Neural cell (in vitro differentiated cells): ENCODE measurements at regions not wholly inside any gene's neighbourhood (a gene's known extent, or its start where the extent isn't known, plus 50 kb on each side); places are given as distances from the start of the nearest gene placed in this dataset.
"Not testable (repeated sequence)": the region's sequence is repeated elsewhere in the genome, so short reads cannot be mapped to it uniquely, and the experiment has no call there.

Experiments used
- H2AFZ ChIP-seq: fragments of 200-600, 300-800 bp; sonication (generic), shearing (Covaris generic); 2 replicates; pipeline ENCODE4 v1.6.0; 2014; ENCODE audit warnings: low read depth, mild to moderate bottlenecking, antibody characterized with exemption, low read length, moderate library complexity
- H3F3A ChIP-seq: fragments of 200-600 bp; shearing (Covaris generic); 2 replicates; pipeline ENCODE4 v1.6.1; 2016; ENCODE audit warnings: mild to moderate bottlenecking, moderate library complexity, mixed read lengths, antibody characterized with exemption, low read length; ENCODE audit not compliant: insufficient read depth, poor library complexity, severe bottlenecking
- H3K27ac ChIP-seq: fragments of 200-600, 300-800 bp; sonication (generic), shearing (Covaris generic); 2 replicates; pipeline ENCODE4 v1.5.1; 2014; ENCODE audit warnings: mild to moderate bottlenecking, low read length, moderate library complexity
- H3K27me3 ChIP-seq: fragments of 300-800, 200-600 bp; sonication (generic), shearing (Covaris generic); 2 replicates; pipeline ENCODE4 v1.6.0; 2014; ENCODE audit warnings: mild to moderate bottlenecking, low read depth, low read length, moderate library complexity; ENCODE audit not compliant: insufficient read depth
- H3K36me3 ChIP-seq: fragments of 300-800, 200-600 bp; sonication (generic), shearing (Covaris generic); 2 replicates; pipeline ENCODE4 v1.5.1; 2014; ENCODE audit warnings: mild to moderate bottlenecking, antibody characterized with exemption, low read length, moderate library complexity; ENCODE audit not compliant: insufficient read depth
- H3K4me2 ChIP-seq: fragments of 300-800, 200-600 bp; sonication (generic), shearing (Covaris generic); 2 replicates; pipeline ENCODE4 v1.6.0; 2014; ENCODE audit warnings: mild to moderate bottlenecking, low read length
- H3K4me3 ChIP-seq: fragments of 300-800, 200-600 bp; sonication (generic), shearing (Covaris generic); 2 replicates; pipeline ENCODE4 v1.5.1; 2014; ENCODE audit warnings: mild to moderate bottlenecking, low read length, moderate library complexity
- H3K79me2 ChIP-seq: fragments of 200-600 bp; shearing (Covaris generic); replicated peaks from 2 replicates; pipeline ENCODE4 v1.6.0; 2014; ENCODE audit warnings: mild to moderate bottlenecking, low read length, moderate library complexity; ENCODE audit not compliant: insufficient read depth
- H3K9ac ChIP-seq: fragments of 300-800, 200-600 bp; sonication (generic), shearing (Covaris generic); 2 replicates; pipeline ENCODE4 v1.6.1; 2016; ENCODE audit warnings: mild to moderate bottlenecking, low read length, mixed read lengths
- H3K9me2 ChIP-seq: fragments of 200-600 bp; shearing (Covaris generic); 2 replicates; pipeline ENCODE4 v1.6.1; 2016; ENCODE audit warnings: mild to moderate bottlenecking, low read length, mixed read lengths; ENCODE audit not compliant: insufficient read depth
- H3K9me3 ChIP-seq: fragments of 200-600, 300-800 bp; sonication (generic), shearing (Covaris generic); 2 replicates; pipeline ENCODE4 v1.6.1; 2016; ENCODE audit warnings: mild to moderate bottlenecking, mixed run types, low read length, moderate library complexity, mixed read lengths
- H4K20me1 ChIP-seq: fragments of 200-600 bp; shearing (Covaris generic); 2 replicates; pipeline ENCODE4 v1.6.1; 2016; ENCODE audit warnings: mild to moderate bottlenecking, mixed run types; ENCODE audit not compliant: insufficient read depth
- EP300 ChIP-seq: fragments of 450-650 bp; conservative IDR thresholded peaks from 2 replicates; pipeline ENCODE4 v1.6.1; 2014; ENCODE audit warnings: antibody characterized with exemption, mild to moderate bottlenecking, moderate library complexity; ENCODE audit not compliant: poor library complexity, severe bottlenecking
- EZH2 ChIP-seq: fragments of 200-600, 300-800 bp; shearing (Covaris generic), sonication (generic); IDR thresholded peaks from 2 replicates; pipeline ENCODE4 v1.6.1; 2014; ENCODE audit warnings: antibody characterized with exemption, low read length, borderline replicate concordance, mild to moderate bottlenecking; ENCODE audit not compliant: insufficient read depth, poor library complexity, severe bottlenecking
- MXI1 ChIP-seq: fragments of 450-650 bp; conservative IDR thresholded peaks from 2 replicates; pipeline ENCODE4 v1.6.1; 2014; ENCODE audit warnings: antibody characterized with exemption, mild to moderate bottlenecking; ENCODE audit not compliant: poor library complexity, severe bottlenecking
- POLR2AphosphoS5 ChIP-seq: IDR thresholded peaks from 2 replicates; pipeline ENCODE4 v1.6.1; 2012
- RAD21 ChIP-seq: fragments of 450-650 bp; conservative IDR thresholded peaks from 2 replicates; pipeline ENCODE4 v1.6.1; 2014; ENCODE audit warnings: antibody characterized with exemption, mild to moderate bottlenecking, moderate library complexity
- REST ChIP-seq: IDR thresholded peaks from 2 replicates; pipeline ENCODE4 v1.6.1; 2012; ENCODE audit warnings: borderline replicate concordance
- SMC3 ChIP-seq: fragments of 450-650 bp; conservative IDR thresholded peaks from 2 replicates; pipeline ENCODE4 v1.6.1; 2014; ENCODE audit warnings: antibody characterized with exemption, mild to moderate bottlenecking, moderate library complexity; ENCODE audit not compliant: poor library complexity
- TAF1 ChIP-seq: IDR thresholded peaks from 2 replicates; pipeline ENCODE4 v1.6.1; 2012; ENCODE audit warnings: low read depth
- TF ChIP-seq, protein P1 (sequence below): fragments of 450-650 bp; IDR thresholded peaks from 2 replicates; pipeline ENCODE4 v1.5.1; 2014; ENCODE audit warnings: antibody characterized with exemption, mild to moderate bottlenecking, moderate library complexity; ENCODE audit not compliant: poor library complexity, severe bottlenecking

- no peaks in the 10 kb centered on the region for H4K20me1 ChIP-seq
- no peaks in the 10 kb centered on the region for H3K27me3 ChIP-seq
Observed at GRCh38 chr6:115058414-115059211, 715.8 kb upstream of the HS3ST5 start.

DNA sequence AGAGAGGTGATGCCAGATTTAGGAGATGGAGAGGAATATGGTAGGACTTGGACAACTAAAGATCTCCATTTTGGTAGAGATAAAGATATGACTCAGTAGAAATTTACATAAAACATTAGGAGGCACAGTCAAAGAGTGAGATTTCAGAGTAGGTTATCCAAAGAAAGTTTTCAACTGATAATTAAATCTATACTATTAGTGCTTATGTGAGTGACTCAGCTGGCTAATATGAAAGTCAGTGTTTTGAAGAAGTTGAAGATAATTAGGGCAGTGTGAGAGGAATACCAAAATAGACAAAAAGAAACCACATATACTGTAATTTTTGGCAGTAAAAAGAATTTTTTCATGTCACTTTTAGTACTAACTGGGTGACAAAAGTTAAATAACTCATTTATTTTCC lies 712.8 kb upstream of the HS3ST5 start:
- Histone ChIP-seq H3K36me3 (no peaks in the 10 kb centered on the region), H3F3A (no peaks in the 10 kb centered on the region), H3K27me3 (no peaks in the 10 kb centered on the region), H3K27ac (no peak overlapping the region), H3K9me2 (no peaks in the 10 kb centered on the region), H3K9ac (no peak overlapping the region), H2AFZ (no peak overlapping the region), H3K4me3 (no peak overlapping the region), H3K9me3 (no peaks in the 10 kb centered on the region), H4K20me1 (no peaks in the 10 kb centered on the region), H3K79me2 (no peaks in the 10 kb centered on the region), H3K4me2 (no peak overlapping the region)
- TF ChIP-seq EZH2 (no peak), EP300 (no peak), REST (no peak), SMC3 (no peak), MXI1 (no peak), POLR2AphosphoS5 (no peak), TAF1 (no peak), RAD21 (no peak)
- TF ChIP-seq, protein P1, sequence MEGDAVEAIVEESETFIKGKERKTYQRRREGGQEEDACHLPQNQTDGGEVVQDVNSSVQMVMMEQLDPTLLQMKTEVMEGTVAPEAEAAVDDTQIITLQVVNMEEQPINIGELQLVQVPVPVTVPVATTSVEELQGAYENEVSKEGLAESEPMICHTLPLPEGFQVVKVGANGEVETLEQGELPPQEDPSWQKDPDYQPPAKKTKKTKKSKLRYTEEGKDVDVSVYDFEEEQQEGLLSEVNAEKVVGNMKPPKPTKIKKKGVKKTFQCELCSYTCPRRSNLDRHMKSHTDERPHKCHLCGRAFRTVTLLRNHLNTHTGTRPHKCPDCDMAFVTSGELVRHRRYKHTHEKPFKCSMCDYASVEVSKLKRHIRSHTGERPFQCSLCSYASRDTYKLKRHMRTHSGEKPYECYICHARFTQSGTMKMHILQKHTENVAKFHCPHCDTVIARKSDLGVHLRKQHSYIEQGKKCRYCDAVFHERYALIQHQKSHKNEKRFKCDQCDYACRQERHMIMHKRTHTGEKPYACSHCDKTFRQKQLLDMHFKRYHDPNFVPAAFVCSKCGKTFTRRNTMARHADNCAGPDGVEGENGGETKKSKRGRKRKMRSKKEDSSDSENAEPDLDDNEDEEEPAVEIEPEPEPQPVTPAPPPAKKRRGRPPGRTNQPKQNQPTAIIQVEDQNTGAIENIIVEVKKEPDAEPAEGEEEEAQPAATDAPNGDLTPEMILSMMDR, result no peak

More at GRCh38 chr6:115058414-115059211, 715.8 kb upstream of the HS3ST5 start:
- no peaks in the 10 kb centered on the region for H3K9me3 ChIP-seq
- H3K36me3 ChIP-seq, result no peaks in the 10 kb centered on the region
- H3K9me2 ChIP-seq, result no peaks in the 10 kb centered on the region
- H3K79me2 ChIP-seq, result no peaks in the 10 kb centered on the region
- H3K4me2 ChIP-seq, result no peak overlapping the region
- no peak overlapping the region for H3K27ac ChIP-seq
- TF ChIP-seq REST, result no peak
- H3K9ac ChIP-seq, result no peak overlapping the region
- H3K4me3 ChIP-seq, result no peak overlapping the region
- no peaks in the 10 kb centered on the region for H3F3A ChIP-seq
- H2AFZ ChIP-seq, result no peak overlapping the region

DNA sequence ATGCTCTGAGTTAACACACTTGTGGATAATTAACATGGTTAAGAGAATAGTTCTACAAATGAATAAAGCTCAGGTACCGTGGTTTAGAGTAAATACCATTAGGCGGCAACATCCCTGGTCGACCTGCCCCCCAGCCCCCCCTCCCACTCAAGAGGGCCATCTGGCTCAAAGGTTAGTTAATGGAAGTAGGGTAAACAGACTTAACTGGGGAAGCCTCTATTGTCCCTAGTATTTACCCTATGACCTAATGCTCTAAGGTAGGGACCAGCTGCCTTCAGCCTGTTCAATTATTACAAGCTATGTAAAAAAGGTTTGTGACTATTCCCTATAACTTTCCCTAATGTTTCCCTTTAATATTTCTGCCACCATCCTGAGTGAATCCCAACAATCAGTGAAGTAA lies 711.4 kb upstream of the HS3ST5 start:
- not testable (repeated sequence) for H4K20me1 ChIP-seq, H3K9me2 ChIP-seq, H3K4me3 ChIP-seq, H3K4me2 ChIP-seq, H3K79me2 ChIP-seq, H3K27me3 ChIP-seq, H3K9me3 ChIP-seq, H2AFZ ChIP-seq, H3K27ac ChIP-seq, H3K9ac ChIP-seq, H3F3A ChIP-seq, H3K36me3 ChIP-seq
